ENCODE measurements at regions not wholly inside any gene's neighbourhood (a gene's known extent, or its start where the extent isn't known, plus 50 kb on each side); places are given as distances from the start of the nearest gene placed in this dataset.
"Not testable (repeated sequence)": the region's sequence is repeated elsewhere in the genome, so short reads cannot be mapped to it uniquely, and the experiment has no call there.

DNA sequence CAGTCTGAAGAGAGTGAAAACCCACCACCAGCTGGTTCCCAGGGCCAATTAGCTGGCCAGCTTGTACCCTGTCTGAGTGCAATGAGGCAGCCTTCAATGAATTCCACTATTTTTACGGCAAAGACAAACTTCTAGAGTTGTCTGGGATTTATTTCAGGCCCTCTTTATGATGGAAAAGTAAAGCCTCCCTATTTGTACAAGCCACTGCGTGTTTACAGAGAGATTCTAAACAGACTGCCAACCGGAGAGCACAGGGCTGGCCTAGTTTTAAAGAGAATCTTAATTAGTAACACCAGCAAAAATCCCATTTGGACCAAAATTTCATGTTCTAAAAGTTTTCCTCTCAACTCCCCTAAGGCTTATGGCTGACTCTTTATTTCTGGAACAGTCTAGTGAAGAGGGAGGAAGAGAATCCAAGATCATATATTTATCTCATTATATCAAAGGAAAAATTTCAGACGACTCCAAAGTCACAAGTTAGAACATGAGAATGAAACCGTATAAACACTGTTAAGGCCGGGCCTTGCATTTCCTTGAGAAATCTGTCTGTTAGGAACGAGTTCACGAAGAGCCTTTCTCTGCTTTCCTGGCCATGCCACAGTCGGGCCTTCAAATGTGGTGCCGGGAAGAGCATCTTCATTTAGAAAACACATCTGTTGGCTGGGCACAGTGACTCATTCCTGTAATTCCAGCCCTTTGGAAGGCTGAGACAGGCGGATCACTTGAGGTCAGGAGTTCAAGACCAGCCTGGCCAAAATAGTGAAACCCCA is 724.6 kb upstream of the NRP1 start:
- no peak for DNase-seq (ENCODE audit: low spot score)

DNA sequence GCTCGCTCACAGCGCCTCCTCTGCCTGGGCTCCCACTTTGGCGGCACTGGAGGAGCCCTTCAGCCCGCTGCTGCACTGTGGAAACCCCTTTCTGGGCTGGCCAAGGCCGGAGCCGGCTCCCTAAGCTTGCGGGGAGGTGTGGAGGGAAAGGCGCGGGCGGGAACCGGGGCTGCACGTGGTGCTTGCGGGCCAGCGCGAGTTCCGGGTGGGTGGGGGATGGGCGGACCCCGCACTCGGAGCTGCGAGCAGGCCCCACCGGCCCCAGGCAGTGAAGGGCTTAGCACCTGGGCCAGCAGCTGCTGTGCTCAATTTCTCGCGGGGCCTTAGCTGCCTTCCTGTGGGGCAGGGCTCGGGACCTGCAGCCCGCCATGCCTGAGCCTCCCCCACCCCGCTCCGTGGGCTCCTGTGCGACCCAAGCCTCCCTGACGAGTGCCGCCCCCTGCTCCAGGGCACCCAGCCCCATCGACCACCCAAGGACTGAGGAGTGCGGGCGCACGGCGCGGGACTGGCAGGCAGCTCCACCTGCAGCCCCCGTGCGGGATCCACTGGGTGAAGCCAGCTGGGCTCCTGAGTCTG is 721.0 kb upstream of the NRP1 start:
- not testable (repeated sequence) for DNase-seq (ENCODE audit: low spot score)

DNA sequence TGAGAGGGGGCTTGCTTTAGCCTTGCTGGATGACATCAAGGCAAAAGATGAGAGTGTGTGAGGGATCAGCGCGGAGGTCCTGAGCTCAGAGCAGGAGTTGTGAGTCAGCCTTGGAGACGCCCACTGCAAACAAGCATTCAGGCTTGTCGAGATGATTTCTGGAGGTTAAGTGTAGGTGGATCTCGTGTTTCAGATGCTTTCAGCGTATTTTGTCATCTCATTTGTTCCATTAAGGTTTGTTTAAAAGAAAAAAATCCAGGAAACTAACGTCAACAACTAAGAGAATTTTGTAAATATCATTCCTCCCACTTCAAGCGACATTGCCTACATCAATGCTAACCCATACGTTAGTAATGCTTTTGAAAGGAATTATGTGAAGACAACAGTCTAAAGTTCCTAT is 715.4 kb upstream of the NRP1 start:
- no peak for DNase-seq (ENCODE audit: low spot score)

DNA sequence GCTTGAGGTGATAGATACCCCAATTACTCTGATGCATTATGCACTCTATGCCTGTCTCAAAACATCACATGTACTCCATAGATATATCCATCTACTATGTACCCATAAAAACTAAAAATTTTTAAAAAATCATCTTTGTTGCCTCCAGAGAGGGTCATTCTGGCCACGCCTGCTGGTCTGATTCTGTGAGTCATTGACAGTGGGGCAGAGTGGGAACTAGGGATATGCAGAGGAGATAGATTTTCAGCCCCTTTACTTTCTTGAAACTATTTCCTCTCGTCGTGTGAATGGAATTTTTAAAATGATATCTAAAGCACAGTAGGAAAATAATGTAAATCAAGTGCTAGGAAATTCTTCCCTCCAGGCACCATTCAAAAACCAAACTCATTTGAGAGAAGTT is 715.0 kb upstream of the NRP1 start:
- no peak for DNase-seq (ENCODE audit: low spot score)

GRCh38 chr10:34047389-34047788 is 712.9 kb upstream of the NRP1 start:
- no peak for DNase-seq (ENCODE audit: low spot score)

DNA sequence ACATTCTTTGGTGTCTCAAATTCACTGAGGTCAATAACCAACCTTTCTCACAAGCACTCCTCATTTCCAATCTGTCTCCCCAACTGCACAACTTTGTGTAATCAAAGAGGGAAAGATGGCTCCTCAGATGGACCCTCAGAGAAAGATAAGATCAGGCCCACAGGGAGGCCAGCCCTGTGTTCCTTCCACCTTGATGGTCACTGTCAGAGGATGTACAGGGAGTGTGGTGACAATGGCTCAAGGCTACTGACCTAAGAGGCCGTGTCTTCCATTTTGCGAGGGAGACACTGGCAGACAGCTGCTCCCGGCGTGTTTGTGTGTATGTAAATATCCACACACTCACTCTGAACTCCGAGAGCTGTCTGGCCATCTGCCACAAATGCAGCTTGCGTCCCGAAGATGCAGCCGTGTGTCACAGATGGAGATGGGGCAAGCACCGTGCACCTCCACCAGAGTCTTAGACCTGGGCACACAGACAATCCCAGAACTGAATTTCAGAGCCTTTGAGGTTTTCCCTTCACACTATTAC is 712.1 kb upstream of the NRP1 start:
- no peak for DNase-seq (ENCODE audit: low spot score)

GRCh38 chr10:34045571-34046190 is 711.2 kb upstream of the NRP1 start:
- no peak for DNase-seq (ENCODE audit: low spot score)

DNA sequence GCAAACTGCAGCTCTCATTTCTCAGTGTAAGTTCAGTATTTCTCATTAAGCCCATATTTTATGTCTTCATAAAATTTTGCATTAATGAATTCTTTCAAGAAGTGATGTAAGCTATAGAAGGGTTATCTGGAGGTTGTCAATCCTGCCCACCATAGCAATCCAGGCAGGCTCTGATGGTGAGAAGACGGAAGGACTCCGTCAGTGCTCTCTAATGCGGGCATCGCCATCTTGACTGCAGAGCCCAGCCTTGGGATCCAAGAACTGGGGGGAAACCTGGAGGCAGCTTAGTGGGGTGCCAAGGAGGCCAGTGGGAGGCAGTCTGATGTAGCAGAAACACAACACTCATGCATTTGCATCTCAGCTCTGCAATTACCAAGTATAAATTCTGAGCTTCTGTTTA is 707.4 kb upstream of the NRP1 start:
- no peak for DNase-seq (ENCODE audit: low spot score)

- DNase-seq (ENCODE audit: low spot score), result no peak
These were observed 703.0 kb upstream of the NRP1 start for GRCh38 chr10:34037499-34037898.

- not testable (repeated sequence) for DNase-seq (ENCODE audit: low spot score)
These were observed 700.8 kb upstream of the NRP1 start for GRCh38 chr10:34035241-34035790.

DNA sequence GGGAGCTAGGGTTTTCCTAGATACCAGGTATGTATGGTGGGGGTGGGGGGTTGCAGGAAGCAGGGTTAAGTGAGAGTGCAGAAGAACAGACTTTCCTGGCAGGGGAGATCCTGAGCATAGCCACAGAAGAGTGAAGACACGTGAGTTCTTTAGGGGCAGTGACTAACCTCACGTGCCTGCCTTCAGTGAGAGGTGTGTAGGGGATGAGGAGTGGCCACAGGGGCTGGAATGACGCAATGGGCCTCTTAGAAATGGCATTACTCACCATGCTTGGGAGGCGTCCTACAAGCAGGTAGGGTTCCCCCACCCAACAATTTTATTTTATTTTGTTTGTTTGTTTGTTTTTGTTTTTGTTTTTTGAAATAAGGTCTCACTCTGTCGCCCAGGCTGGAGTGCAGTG is 698.6 kb upstream of the NRP1 start:
- no peak for DNase-seq (ENCODE audit: low spot score)

DNA sequence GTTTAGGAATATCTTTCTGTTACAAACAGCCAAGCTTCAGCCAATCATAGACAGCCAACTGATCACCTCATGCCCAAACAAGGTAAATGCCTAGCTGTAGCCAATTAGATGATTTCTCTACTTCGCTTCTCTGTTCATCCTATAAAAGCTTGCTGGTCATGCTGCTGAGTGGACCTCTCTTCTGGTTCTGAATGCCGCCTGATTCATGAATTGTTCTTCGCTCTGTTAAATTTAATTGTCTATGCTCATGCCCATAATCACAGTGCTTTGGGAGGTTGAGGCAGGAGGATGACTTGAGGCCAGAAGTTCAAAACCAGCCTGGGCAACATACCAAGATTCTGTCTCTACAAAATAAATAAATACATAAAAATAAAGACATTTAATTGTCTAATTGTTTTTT is 698.1 kb upstream of the NRP1 start:
- DNase-seq (ENCODE audit: low spot score), result no peak

DNA sequence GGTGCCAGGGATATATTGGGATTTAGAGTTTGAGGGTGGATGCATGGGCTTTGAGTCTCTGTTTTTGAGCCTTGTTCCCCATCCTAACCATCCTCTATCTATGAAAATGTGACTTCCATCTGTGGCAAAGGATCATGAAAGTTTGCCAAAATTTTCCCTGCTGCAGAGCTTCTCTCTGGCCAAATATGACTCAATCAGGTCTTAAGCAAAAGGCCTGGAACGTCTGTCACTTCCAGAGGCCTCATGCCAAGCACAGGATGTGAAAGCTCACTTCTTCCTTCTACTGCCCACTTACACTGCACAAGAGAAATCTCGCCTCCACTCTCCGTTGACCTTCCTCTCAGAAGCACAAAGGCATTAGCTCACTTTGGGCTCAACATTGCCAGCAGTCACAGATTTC is 696.9 kb upstream of the NRP1 start:
- no peak for DNase-seq (ENCODE audit: low spot score)

DNA sequence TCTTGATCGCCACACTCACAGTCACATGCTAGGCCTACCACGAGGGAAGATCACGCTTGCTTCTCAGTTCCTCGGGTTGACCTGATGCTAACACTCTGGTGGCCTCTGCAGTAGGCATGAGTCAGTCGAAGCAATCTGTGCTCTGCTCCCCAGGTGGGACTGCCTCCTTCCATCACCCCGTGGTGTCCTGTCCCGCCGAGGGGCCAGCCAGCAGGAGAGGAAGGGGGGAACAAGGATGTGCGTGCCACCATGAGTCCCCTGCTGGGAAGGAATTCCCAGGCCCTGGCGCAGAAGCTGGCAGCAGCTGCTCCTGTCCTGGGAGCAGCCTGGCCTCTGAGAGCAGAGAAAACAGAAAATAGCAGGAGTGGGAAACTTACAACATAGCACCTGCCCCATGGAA is 695.0 kb upstream of the NRP1 start:
- no peak for DNase-seq (ENCODE audit: low spot score)

DNA sequence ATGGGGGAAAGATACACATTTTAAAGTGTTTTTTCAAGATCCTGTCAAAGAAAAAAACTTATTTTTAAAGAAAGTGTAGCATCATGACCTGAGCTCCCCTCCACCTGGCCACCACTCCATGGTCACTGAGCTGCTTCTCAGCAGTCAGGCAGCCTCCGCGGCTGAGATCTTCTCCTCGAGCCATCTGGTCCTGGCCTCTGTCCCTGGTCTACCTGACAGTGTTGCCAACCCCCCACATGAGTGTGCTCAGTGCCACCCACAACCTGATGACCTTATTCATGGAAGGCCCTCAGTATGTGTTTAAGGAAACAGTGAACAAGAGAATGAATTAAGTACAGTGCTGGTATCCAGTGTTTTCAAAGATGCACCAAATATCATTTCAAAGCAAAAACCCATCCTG is 694.5 kb upstream of the NRP1 start:
- no peak for DNase-seq (ENCODE audit: low spot score)

- no peak for DNase-seq (ENCODE audit: low spot score)
These were observed 690.4 kb upstream of the NRP1 start for GRCh38 chr10:34024693-34025425.

DNA sequence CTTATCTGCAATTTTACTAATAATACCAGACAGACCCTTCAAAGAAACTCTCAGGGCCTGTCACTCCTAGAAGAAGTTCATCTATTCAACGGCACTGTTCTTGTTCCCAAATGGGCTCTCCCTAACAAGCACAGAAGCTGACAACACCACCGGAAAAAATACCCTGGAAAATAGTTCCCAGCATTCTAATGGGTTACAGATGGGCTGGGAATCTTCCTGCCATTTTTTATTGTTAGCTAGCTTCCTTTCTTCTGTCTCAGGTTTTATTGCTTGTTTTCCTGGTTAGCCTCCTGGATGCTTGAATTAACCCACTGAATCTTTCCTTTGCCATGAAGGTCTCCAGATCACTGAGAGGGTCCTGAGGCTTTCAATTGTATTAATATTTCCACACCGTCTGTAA is 689.8 kb upstream of the NRP1 start:
- DNase-seq (ENCODE audit: low spot score), result no peak

GRCh38 chr10:34022195-34022594 is 687.7 kb upstream of the NRP1 start:
- DNase-seq (ENCODE audit: low spot score), result no peak

DNA sequence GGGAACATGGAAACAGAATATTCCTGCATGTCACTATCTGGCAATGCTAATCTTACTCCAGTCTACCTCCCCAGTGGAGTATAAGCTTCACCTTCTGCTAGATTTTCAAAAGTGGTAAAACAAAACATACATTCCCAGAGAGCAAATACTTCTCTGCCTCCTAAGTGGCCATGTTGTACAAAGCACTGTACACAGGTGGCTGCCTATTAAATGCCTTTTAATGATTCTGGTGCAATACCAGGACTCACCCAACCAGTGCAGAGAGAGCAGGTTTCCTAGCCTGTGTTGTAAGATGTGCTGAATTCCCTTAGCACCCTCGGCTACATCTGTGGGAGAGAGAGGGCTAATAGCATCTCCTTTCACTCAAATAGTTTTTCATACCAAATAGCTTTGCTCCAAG is 684.3 kb upstream of the NRP1 start:
- no peak for DNase-seq (ENCODE audit: low spot score)

DNA sequence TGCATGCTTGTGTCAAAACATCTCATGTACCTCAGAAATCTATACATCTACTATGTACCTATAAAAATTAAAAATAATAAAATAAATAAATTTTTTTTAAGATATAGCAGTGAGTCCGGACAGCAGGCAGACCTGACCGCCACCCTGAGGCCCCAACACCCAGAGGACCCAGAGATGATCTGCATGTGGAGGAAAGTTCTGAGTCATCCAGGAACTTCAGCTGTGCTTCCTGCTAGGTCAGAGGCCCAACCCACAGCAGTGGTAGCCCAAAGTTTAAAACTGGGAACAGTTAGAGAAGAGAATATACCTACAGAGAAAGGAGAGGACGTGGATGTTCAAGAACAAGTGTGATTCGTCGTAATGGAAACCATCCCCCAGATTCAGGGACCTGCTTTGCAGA is 683.7 kb upstream of the NRP1 start:
- DNase-seq (ENCODE audit: low spot score), result no peak

GRCh38 chr10:34017281-34017680 is 682.8 kb upstream of the NRP1 start:
- DNase-seq (ENCODE audit: low spot score), result no peak

- DNase-seq (ENCODE audit: low spot score), result no peak
These were observed 682.1 kb upstream of the NRP1 start for GRCh38 chr10:34016576-34016975.

Data from CD4-positive, alpha-beta T cell treated with Interleukin-15 for 4 hours (primary cell).